Body of pancreas (tissue), 4 donors: ENCODE measurements at regions not wholly inside any gene's neighbourhood (a gene's known extent, or its start where the extent isn't known, plus 50 kb on each side); places are given as distances from the start of the nearest gene placed in this dataset.

Source experiments
- ATAC-seq: fragments of 150-250 bp; one replicate; pipeline ENCODE4 v1.9.1; 2016
- DNase-seq, 4 donors: peaks; one replicate each; pipeline ENCODE4 v3.0.0-alpha.2; 2019
- H3K27ac ChIP-seq, 4 donors: fragments of 200-600 bp; sonication (generic); 1 replicate in 3 of 4; 2 replicates in 1 of 4; pipeline versions ENCODE4 v1.5.1 to v1.6.1; 2016 to 2019; ENCODE audit warnings: mild to moderate bottlenecking in 1 of 4, mixed read lengths in 1 of 4, moderate library complexity in 1 of 4
- H3K27me3 ChIP-seq, 2 donors: fragments of 200-600 bp; sonication (generic); one replicate each; pipeline ENCODE4 v1.6.0; 2016; ENCODE audit warnings: mild to moderate bottlenecking in 1 of 2
- H3K36me3 ChIP-seq, 2 donors: fragments of 200-600 bp; sonication (generic); replicated peaks in 1 of 2; 2 replicates each; pipeline ENCODE4 v1.5.1; 2016; ENCODE audit warnings: low read depth in 2 of 2; ENCODE audit not compliant: insufficient read depth in 1 of 2
- H3K4me1 ChIP-seq: fragments of 200-600 bp; sonication (generic); one replicate; pipeline ENCODE4 v1.6.0; 2016
- H3K4me3 ChIP-seq, 2 donors: fragments of 200-600 bp; sonication (generic); 1 replicate in 1 of 2; 2 replicates in 1 of 2; pipeline ENCODE4 v1.5.1; 2016 to 2019
- H3K9me3 ChIP-seq, 3 donors: fragments of 200-600 bp; sonication (generic); 1 replicate in 2 of 3; 2 replicates in 1 of 3; pipeline ENCODE4 v1.5.1; 2016
- POLR2A ChIP-seq, 3 donors: fragments of 450-650 bp; IDR thresholded peaks; one replicate each; pipeline ENCODE4 v1.6.1; 2016; ENCODE audit warnings: antibody characterized with exemption in 3 of 3, mild to moderate bottlenecking in 2 of 3
- WGBS, 2 donors: methylation state at CpG; one replicate each; pipeline ENCODE4 v1.1.5; 2017; 5-methylcytosine and 5-hydroxymethylcytosine counted together
- intact Hi-C: fragments of 100-400 bp; cut with DNase I; formaldehyde crosslinking; loops from one replicate; pipeline ENCODE4 v1.15.1; 2023
- TF ChIP-seq, protein P1 (sequence below), 7 experiments: fragments of 450-650 bp in 4 of 7; fragments of 200-600 bp in 3 of 7; sonication (generic) in 3 of 7; IDR thresholded peaks; one replicate each; pipeline ENCODE4 v1.5.1; 2016 to 2019; ENCODE audit warnings: antibody characterized with exemption in 7 of 7

DNA sequence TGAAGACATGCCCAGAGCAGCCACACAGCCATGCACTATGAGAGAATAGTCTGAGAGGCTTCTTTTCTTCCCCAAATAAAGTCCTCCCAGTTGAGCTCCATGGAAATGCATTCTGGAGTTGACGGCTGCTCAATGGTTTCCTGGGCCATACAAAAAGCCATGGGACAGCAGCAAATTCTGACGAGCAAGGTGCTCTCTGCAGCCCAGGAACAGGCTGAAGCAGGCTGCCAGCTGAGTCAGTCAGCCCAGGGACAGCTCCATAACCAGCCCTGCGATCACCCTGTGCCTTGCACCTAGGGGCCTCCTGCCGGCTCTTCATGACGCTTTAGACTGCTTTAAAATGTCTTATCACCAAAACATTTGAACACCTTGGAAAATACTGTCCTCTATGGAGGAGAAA, 256.3 kb upstream of the CHRNA7 start:
- ATAC-seq: no peak
- DNase-seq: no peak
- no peak for TF ChIP-seq POLR2A (IDR thresholded peaks at IDR 0.05)
- TF ChIP-seq, protein P1, sequence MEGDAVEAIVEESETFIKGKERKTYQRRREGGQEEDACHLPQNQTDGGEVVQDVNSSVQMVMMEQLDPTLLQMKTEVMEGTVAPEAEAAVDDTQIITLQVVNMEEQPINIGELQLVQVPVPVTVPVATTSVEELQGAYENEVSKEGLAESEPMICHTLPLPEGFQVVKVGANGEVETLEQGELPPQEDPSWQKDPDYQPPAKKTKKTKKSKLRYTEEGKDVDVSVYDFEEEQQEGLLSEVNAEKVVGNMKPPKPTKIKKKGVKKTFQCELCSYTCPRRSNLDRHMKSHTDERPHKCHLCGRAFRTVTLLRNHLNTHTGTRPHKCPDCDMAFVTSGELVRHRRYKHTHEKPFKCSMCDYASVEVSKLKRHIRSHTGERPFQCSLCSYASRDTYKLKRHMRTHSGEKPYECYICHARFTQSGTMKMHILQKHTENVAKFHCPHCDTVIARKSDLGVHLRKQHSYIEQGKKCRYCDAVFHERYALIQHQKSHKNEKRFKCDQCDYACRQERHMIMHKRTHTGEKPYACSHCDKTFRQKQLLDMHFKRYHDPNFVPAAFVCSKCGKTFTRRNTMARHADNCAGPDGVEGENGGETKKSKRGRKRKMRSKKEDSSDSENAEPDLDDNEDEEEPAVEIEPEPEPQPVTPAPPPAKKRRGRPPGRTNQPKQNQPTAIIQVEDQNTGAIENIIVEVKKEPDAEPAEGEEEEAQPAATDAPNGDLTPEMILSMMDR (IDR thresholded peaks at IDR 0.05): no peak
- Histone ChIP-seq H3K27ac (no peak overlapping the region), H3K36me3 (no peaks in the 10 kb centered on the region), H3K4me1 (no peaks in the 10 kb centered on the region), H3K27me3 (no peaks in the 10 kb centered on the region), H3K9me3 (no peaks in the 10 kb centered on the region), H3K4me3 (no peak overlapping the region)
- intact Hi-C loops: no loop called here
- WGBS, 2 donors: 55 to 57% methylated on average over 5 of the region's 5 CpGs

DNA sequence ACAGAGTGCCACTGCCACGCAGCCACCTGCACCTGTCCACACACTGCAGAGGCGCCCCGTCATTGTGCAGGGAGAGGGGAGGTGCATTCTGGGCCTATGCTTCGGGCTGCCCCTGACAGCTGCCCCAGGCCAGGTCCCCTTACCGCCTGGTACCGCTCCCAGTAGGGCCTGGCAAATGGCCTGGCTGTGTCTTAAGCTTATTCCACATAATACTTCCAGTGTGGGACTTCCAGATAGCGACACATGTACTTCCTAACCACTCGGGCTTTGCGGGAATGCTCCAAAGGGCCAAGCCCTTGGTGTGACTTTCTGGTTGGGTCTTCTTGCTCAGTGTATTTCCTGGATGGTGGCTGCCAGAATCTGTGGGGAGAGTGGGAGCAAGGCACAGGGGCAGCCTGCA, 254.3 kb upstream of the CHRNA7 start:
- H3K27ac ChIP-seq: no peak overlapping the region
- H3K9me3 ChIP-seq: no peaks in the 10 kb centered on the region
- H3K36me3 ChIP-seq: no peaks in the 10 kb centered on the region
- intact Hi-C loops: no loop called here
- no peak for DNase-seq
- no peak for ATAC-seq
- WGBS, 2 donors: 77 to 92% methylated on average over 2 to 8 of the region's 9 CpGs
- no peaks in the 10 kb centered on the region for H3K4me1 ChIP-seq
- no peaks in the 10 kb centered on the region for H3K27me3 ChIP-seq
- no peak overlapping the region for H3K4me3 ChIP-seq
- TF ChIP-seq, protein P1 (IDR thresholded peaks at IDR 0.05): no peak
- no peak for TF ChIP-seq POLR2A (IDR thresholded peaks at IDR 0.05)

DNA sequence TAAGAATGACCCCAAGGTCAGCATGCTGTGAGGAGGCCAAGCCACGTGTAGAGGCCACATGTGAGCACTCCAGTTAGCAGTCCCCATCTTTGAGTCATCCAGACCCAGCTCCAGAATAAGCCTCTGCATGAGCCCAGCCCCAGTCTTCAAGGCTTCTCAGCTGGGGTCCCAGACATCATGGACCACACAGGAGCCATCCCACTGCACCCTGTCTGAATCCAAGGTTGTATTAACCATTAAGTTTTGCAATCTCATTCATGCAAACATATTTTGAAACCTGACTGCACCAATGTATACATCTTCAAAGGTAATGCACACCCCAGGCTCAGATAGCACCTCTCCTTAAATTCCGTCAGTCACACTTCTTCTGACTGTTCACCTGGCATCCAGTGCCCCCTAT, 249.1 kb upstream of the CHRNA7 start:
- H3K27me3 ChIP-seq: no peaks in the 10 kb centered on the region
- no peaks in the 10 kb centered on the region for H3K4me1 ChIP-seq
- TF ChIP-seq, protein P1 (IDR thresholded peaks at IDR 0.05): no peak
- no peak for TF ChIP-seq POLR2A (IDR thresholded peaks at IDR 0.05)
- no peak for ATAC-seq
- 54 to 58% methylated on average over 2 of the region's 2 CpGs for WGBS, 2 donors
- H3K9me3 ChIP-seq: no peaks in the 10 kb centered on the region
- DNase-seq: no peak
- no peak overlapping the region for H3K27ac ChIP-seq
- intact Hi-C loops: no loop called here
- H3K36me3 ChIP-seq: no peaks in the 10 kb centered on the region
- H3K4me3 ChIP-seq: no peak overlapping the region

DNA sequence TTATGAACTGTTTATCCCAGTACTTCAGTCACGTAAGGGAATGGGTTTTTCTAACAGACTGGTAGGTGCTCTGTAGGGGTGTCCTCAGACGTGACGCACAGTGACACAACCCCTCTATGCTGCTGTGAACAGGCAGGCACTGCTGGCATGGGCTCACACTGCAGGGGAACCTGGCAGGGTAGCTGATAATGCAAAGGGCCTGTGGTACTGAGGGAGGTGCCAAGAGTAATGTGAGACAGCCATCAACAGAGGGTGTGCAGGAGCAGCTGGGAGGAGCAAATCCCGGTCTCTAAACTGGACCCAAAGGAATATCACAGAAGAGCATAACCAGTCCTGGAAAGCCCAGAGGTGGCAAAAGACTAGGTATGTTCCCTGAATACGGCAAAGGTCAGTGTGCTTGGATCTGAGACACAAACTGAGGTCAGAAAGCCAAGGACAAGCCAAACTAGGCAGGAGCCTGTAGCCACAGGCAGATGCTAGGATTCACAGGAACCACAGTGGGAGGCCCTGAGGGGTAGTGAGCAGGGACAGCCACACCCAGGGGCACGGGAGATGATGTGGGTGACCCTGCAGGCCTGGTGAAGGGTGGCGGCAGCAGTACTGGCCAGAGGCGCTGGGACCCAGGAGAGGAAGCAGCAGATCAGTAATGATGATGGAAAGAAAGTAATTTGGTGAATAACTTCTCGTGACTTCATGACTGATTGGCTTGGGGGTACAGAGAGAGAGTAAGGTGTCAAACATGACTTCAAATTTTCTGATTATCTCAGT, 248.1 kb upstream of the CHRNA7 start:
- H3K36me3 ChIP-seq: no peaks in the 10 kb centered on the region
- ATAC-seq (no peak), DNase-seq (no peak)
- intact Hi-C loops: no loop called here
- no peaks in the 10 kb centered on the region for H3K9me3 ChIP-seq
- H3K4me3 ChIP-seq: no peak overlapping the region
- H3K27ac ChIP-seq: no peak overlapping the region
- no peak for TF ChIP-seq POLR2A (IDR thresholded peaks at IDR 0.05)
- TF ChIP-seq, protein P1 (IDR thresholded peaks at IDR 0.05): no peak
- no peaks in the 10 kb centered on the region for H3K27me3 ChIP-seq
- H3K4me1 ChIP-seq: no peaks in the 10 kb centered on the region
- WGBS, 2 donors: 81 to 93% methylated on average over 9 of the region's 9 CpGs

DNA sequence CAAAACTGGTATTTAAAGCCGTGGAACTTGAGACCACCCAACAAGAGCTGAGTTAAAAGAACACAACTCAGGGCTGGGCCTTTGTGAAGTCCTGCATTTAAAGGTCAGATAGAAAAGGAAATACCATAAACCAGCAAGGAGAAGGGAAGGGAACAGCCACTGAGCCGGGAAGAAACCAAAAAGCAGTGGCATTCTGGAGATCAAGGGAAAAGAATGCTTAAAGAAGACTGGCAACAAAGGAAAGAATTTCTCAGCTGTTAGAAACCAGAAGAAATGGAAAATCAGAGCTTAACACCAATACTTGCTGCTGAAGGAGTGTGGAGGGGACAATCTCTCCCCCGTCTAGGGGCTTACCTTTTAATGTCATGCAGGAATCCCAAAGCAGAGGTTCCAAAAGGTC, 247.4 kb upstream of the CHRNA7 start:
- ATAC-seq (no peak), DNase-seq (no peak)
- WGBS, 2 donors: 84 to 87% methylated on average over 3 of the region's 3 CpGs
- H3K27me3 ChIP-seq: no peaks in the 10 kb centered on the region
- intact Hi-C loops: no loop called here
- no peaks in the 10 kb centered on the region for H3K9me3 ChIP-seq
- H3K4me1 ChIP-seq: no peaks in the 10 kb centered on the region
- TF ChIP-seq, protein P1 (IDR thresholded peaks at IDR 0.05): no peak
- no peak for TF ChIP-seq POLR2A (IDR thresholded peaks at IDR 0.05)
- no peak overlapping the region for H3K27ac ChIP-seq
- no peak overlapping the region for H3K4me3 ChIP-seq
- no peaks in the 10 kb centered on the region for H3K36me3 ChIP-seq
